NCI-H446 treated with DMSO at 0.1 percent for 48 hours (cell line): ENCODE measurements at regions not wholly inside any gene's neighbourhood (a gene's known extent, or its start where the extent isn't known, plus 50 kb on each side); places are given as distances from the start of the nearest gene placed in this dataset.
"Not testable (repeated sequence)": the region's sequence is repeated elsewhere in the genome, so short reads cannot be mapped to it uniquely, and the experiment has no call there.

Experiments
- DNase-seq: peaks from one replicate; lab custom pipeline; 2025; lab: John Stamatoyannopoulos, UW

GRCh38 chr11:34754171-34754823, 133.4 kb downstream of the EHF start:
- DNase-seq = no peak

GRCh38 chr11:34750692-34751405, 130.0 kb downstream of the EHF start:
- DNase-seq = no peak

GRCh38 chr11:34749666-34750659, 129.1 kb downstream of the EHF start:
- no peak for DNase-seq

- no peak for DNase-seq
Observed at GRCh38 chr11:34748036-34748435, 127.1 kb downstream of the EHF start.

- no peak for DNase-seq
Observed at GRCh38 chr11:34747251-34747650, 126.4 kb downstream of the EHF start.

GRCh38 chr11:34745195-34745594, 124.3 kb downstream of the EHF start:
- DNase-seq = no peak

- DNase-seq = no peak
Observed at GRCh38 chr11:34744511-34744910, 123.6 kb downstream of the EHF start.

- DNase-seq = no peak
Observed at GRCh38 chr11:34738237-34738636, 117.3 kb downstream of the EHF start.

GRCh38 chr11:34732831-34733230, 111.9 kb downstream of the EHF start:
- no peak for DNase-seq

- DNase-seq = no peak
Observed at GRCh38 chr11:34731603-34732002, 110.7 kb downstream of the EHF start.

- DNase-seq = no peak
Observed at GRCh38 chr11:34730544-34731295, 109.8 kb downstream of the EHF start.

GRCh38 chr11:34728609-34729008, 107.7 kb downstream of the EHF start:
- no peak for DNase-seq

GRCh38 chr11:34727228-34727737, 106.4 kb downstream of the EHF start:
- DNase-seq = no peak

GRCh38 chr11:34724973-34725372, 104.1 kb downstream of the EHF start:
- DNase-seq = no peak

- DNase-seq = no peak
Observed at GRCh38 chr11:34721646-34722045, 100.8 kb downstream of the EHF start.

GRCh38 chr11:34719303-34719848, 98.5 kb downstream of the EHF start:
- no peak for DNase-seq

- not testable (repeated sequence) for DNase-seq
Observed at GRCh38 chr11:34713631-34714030, 92.7 kb downstream of the EHF start.
